ENCODE measurements at regions not wholly inside any gene's neighbourhood (a gene's known extent, or its start where the extent isn't known, plus 50 kb on each side); places are given as distances from the start of the nearest gene placed in this dataset.

DNA sequence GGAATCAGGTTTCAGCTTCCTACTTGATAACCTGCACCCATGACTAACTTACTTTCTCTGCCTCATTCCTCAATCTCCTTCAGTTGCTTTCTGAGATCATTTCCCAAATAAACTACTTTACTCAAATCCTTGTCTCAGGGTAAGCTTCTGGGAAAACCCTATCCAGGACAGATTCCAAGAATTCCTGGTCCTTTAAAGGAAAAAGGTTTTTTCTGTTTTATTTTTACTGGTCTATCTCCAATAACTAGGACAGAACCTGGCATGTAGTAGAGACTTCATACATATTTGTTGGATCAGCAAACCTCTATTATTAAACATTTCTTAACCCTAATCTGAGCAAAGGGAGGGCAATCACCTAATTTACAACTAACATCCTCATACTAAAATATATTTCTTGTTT, 910.5 kb upstream of the CHORDC1 start:
- TF ChIP-seq, protein P1, sequence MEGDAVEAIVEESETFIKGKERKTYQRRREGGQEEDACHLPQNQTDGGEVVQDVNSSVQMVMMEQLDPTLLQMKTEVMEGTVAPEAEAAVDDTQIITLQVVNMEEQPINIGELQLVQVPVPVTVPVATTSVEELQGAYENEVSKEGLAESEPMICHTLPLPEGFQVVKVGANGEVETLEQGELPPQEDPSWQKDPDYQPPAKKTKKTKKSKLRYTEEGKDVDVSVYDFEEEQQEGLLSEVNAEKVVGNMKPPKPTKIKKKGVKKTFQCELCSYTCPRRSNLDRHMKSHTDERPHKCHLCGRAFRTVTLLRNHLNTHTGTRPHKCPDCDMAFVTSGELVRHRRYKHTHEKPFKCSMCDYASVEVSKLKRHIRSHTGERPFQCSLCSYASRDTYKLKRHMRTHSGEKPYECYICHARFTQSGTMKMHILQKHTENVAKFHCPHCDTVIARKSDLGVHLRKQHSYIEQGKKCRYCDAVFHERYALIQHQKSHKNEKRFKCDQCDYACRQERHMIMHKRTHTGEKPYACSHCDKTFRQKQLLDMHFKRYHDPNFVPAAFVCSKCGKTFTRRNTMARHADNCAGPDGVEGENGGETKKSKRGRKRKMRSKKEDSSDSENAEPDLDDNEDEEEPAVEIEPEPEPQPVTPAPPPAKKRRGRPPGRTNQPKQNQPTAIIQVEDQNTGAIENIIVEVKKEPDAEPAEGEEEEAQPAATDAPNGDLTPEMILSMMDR (IDR thresholded peaks at IDR 0.05; ENCODE audit: low read depth, low read length, missing control alignments), result no peak
- DNase-seq (ENCODE audit: low read depth), result no peak
- no peak overlapping the region for H3K4me3 ChIP-seq (ENCODE audit: low read depth, low read length)

DNA sequence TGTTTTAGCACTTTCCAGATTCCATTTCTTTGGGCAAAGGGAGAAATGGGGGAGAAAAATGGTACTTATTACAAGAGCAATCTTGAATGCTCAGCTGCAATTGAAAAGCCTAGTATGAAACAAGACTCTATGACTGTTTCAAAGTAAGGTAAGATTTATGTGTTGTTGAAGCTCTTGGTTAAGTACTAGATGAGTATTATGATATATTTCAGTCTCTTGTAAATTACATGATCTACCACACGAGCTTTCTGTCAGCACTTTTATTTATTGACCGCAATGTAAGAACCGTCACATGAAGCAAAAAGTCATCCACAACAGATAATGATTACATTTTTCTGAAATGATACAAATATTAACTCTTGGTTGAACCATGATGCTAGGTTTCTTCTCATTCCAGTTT, 906.7 kb upstream of the CHORDC1 start:
- H3K4me3 ChIP-seq (ENCODE audit: low read depth, low read length), result no peak overlapping the region
- DNase-seq (ENCODE audit: low read depth), result no peak
- TF ChIP-seq, protein P1 (IDR thresholded peaks at IDR 0.05; ENCODE audit: low read depth, low read length, missing control alignments), result no peak

DNA sequence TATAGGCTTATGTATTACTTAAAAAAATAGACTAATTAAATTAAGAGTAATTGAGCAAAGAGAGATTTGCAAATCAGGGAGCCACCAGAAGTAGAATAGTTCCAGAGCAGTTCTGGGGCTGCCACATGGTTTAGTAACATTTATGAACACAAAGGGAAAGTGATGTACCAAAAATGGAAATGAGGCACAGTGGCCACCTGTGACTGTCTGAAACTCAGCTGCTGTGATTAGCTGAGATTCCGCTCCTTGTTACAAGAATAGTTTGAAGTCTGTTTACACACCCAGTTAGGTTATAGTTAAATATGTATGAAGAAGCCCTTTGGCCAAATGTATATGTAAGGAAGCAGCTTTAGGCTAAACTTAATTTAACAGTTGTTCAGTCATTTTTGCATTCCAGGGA, 901.5 kb upstream of the CHORDC1 start:
- no peak overlapping the region for H3K4me3 ChIP-seq (ENCODE audit: low read depth, low read length)
- TF ChIP-seq, protein P1 (IDR thresholded peaks at IDR 0.05; ENCODE audit: low read depth, low read length, missing control alignments), result no peak
- DNase-seq (ENCODE audit: low read depth), result no peak

DNA sequence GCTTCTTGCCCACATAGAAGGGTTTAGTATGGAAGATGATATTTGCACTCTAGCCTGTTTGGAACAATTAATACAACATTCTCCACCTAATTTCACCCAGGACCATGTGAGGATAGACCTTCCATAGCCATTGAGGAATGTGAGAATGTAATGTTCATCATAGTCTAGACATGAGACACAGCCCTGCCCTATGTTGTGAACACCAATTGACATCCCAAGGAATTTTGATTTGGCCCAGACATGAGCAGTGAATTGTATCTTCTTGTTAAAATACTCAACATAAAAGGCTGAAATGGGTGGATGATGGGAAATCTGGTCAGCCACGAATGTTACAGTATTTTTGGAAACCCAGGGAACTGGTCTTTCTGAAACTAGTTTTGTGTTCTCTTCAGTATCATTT, 892.3 kb upstream of the CHORDC1 start:
- DNase-seq (ENCODE audit: low read depth), result no peak
- TF ChIP-seq, protein P1 (IDR thresholded peaks at IDR 0.05; ENCODE audit: low read depth, low read length, missing control alignments), result no peak
- no peak overlapping the region for H3K4me3 ChIP-seq (ENCODE audit: low read depth, low read length)

DNA sequence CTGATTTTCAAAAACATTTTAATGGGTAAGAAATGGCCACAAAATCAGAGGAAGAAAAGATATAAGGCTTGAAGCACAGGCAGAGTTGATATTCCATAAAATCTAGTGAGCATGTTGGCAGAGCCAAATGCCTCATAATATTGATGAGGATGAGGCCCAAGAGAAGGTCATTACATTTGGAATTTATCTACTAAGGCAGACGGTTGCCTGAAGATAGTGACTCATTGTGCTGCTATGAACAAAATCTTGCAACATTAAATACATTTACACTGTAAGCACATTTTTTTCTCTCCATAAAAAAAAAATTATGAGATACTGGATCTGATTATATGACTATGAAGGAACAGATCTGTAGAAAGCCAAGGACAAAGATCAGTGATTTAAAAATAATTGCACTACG, 881.4 kb upstream of the CHORDC1 start:
- H3K4me3 ChIP-seq (ENCODE audit: low read depth, low read length), result no peak overlapping the region
- DNase-seq (ENCODE audit: low read depth), result no peak
- TF ChIP-seq, protein P1 (IDR thresholded peaks at IDR 0.05; ENCODE audit: low read depth, low read length, missing control alignments), result no peak

DNA sequence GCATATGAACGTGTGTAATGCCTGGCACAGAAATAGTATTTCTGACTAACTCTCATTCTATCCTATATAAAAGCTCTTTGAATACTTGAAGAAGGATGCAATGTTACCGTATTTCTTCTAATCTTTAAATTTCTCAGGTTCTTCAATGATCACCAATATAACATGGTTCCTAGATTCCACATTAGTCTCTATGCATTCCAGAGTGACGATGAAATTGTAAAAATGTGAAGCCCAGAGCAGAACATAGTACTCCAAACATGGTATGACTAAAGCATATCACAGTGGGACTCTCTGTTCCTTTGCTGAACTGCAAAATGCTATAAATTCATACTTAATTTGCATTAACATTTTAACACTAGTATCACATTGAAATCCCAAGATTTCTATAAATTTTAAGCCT, 877.6 kb upstream of the CHORDC1 start:
- H3K4me3 ChIP-seq (ENCODE audit: low read depth, low read length), result no peak overlapping the region
- DNase-seq (ENCODE audit: low read depth), result no peak
- TF ChIP-seq, protein P1 (IDR thresholded peaks at IDR 0.05; ENCODE audit: low read depth, low read length, missing control alignments), result no peak

DNA sequence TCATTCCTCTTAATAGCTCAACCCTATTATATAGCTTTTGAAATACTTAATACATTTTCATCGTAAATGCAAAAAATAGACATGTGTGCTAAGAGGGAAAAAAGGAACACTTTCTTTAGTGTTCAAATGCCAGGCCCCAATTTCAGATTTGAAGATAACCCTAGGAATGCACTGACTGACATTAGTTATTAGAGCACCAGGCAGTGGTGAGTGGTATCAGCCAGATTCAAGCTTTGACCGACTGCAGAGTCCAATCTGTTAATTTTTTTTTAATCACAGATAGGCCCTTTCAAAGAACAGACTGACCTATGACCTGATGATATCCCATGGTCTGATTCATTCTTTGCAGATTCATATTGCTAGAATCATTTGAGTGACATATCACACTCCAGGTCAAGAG, 874.2 kb upstream of the CHORDC1 start:
- DNase-seq (ENCODE audit: low read depth), result no peak
- no peak overlapping the region for H3K4me3 ChIP-seq (ENCODE audit: low read depth, low read length)
- TF ChIP-seq, protein P1 (IDR thresholded peaks at IDR 0.05; ENCODE audit: low read depth, low read length, missing control alignments), result no peak
